ENCODE measurements at regions not wholly inside any gene's neighbourhood (a gene's known extent, or its start where the extent isn't known, plus 50 kb on each side); places are given as distances from the start of the nearest gene placed in this dataset.

GRCh38 chr2:187081461-187081860 lies 232.5 kb upstream of the ZSWIM2 start:
- no peak overlapping the region for H3K4me2 ChIP-seq (ENCODE audit: low read length)
- no peaks in the 10 kb centered on the region for H4K20me1 ChIP-seq (ENCODE audit: insufficient read depth, low read length)
- H3K27me3 ChIP-seq (ENCODE audit: insufficient read depth, low read length), result no peaks in the 10 kb centered on the region
- no peak overlapping the region for H3K27ac ChIP-seq (ENCODE audit: low read depth, low read length)
- no peak overlapping the region for H2AFZ ChIP-seq (ENCODE audit: low read depth, low read length)
- H3K4me1 ChIP-seq (ENCODE audit: insufficient read depth, low read length), result no peaks in the 10 kb centered on the region
- Mint-ChIP-seq H3K36me3 (ENCODE audit: low read depth, unreplicated experiment) (no peaks in the 10 kb centered on the region), H3K4me1 (ENCODE audit: low read depth, unreplicated experiment) (peaks cover 3% of the 10 kb centered on the region), H3K27me3 (ENCODE audit: low read depth, unreplicated experiment) (peaks cover 2% of the 10 kb centered on the region), H3K4me3 (ENCODE audit: unreplicated experiment) (no peak overlapping the region), H3K27ac (ENCODE audit: unreplicated experiment) (no peak overlapping the region), H3K9me3 (ENCODE audit: unreplicated experiment) (no peaks in the 10 kb centered on the region)
- H3K9me3 ChIP-seq (ENCODE audit: insufficient read depth, low read depth, low read length), result no peaks in the 10 kb centered on the region
- H3K79me2 ChIP-seq (ENCODE audit: insufficient read depth, low read length), result no peaks in the 10 kb centered on the region
- H3K36me3 ChIP-seq (ENCODE audit: insufficient read depth, low read length), result no peaks in the 10 kb centered on the region
- H3K9ac ChIP-seq (ENCODE audit: low read length), result no peak overlapping the region
- TF ChIP-seq CTCF (IDR thresholded peaks at IDR 0.05; ENCODE audit: insufficient read depth, low read depth, low read length) (no peak), EZH2 (IDR thresholded peaks at IDR 0.05; ENCODE audit: insufficient read depth, low read length) (no peak)
- no peak overlapping the region for H3K4me3 ChIP-seq (ENCODE audit: insufficient read depth, low read depth, low read length)
- DNase-seq (ENCODE audit: low read depth) (no peak), FAIRE-seq (no peak)

GRCh38 chr2:187079901-187080300 lies 230.9 kb upstream of the ZSWIM2 start:
- Mint-ChIP-seq H3K36me3 (ENCODE audit: low read depth, unreplicated experiment) (no peaks in the 10 kb centered on the region), H3K9me3 (ENCODE audit: unreplicated experiment) (no peaks in the 10 kb centered on the region), H3K27ac (ENCODE audit: unreplicated experiment) (no peak overlapping the region), H3K4me1 (ENCODE audit: low read depth, unreplicated experiment) (peaks cover 3% of the 10 kb centered on the region), H3K4me3 (ENCODE audit: unreplicated experiment) (no peak overlapping the region), H3K27me3 (ENCODE audit: low read depth, unreplicated experiment) (peaks cover 2% of the 10 kb centered on the region)
- Histone ChIP-seq H3K9ac (ENCODE audit: low read length) (no peak overlapping the region), H3K27ac (ENCODE audit: low read depth, low read length) (no peak overlapping the region), H3K27me3 (ENCODE audit: insufficient read depth, low read length) (no peaks in the 10 kb centered on the region), H3K4me1 (ENCODE audit: insufficient read depth, low read length) (no peaks in the 10 kb centered on the region), H3K9me3 (ENCODE audit: insufficient read depth, low read depth, low read length) (no peaks in the 10 kb centered on the region), H2AFZ (ENCODE audit: low read depth, low read length) (no peak overlapping the region), H3K79me2 (ENCODE audit: insufficient read depth, low read length) (no peaks in the 10 kb centered on the region), H4K20me1 (ENCODE audit: insufficient read depth, low read length) (no peaks in the 10 kb centered on the region), H3K4me2 (ENCODE audit: low read length) (no peak overlapping the region), H3K36me3 (ENCODE audit: insufficient read depth, low read length) (no peaks in the 10 kb centered on the region), H3K4me3 (ENCODE audit: insufficient read depth, low read depth, low read length) (no peak overlapping the region)
- DNase-seq (ENCODE audit: low read depth) (peak; percentile 17), FAIRE-seq (no peak)
- TF ChIP-seq CTCF (IDR thresholded peaks at IDR 0.05; ENCODE audit: insufficient read depth, low read depth, low read length), result no peak
- no peak for TF ChIP-seq EZH2 (IDR thresholded peaks at IDR 0.05; ENCODE audit: insufficient read depth, low read length)

- H3K9ac ChIP-seq (ENCODE audit: low read length), result no peak overlapping the region
- H3K4me1 ChIP-seq (ENCODE audit: insufficient read depth, low read length), result no peaks in the 10 kb centered on the region
- H3K4me2 ChIP-seq (ENCODE audit: low read length), result no peak overlapping the region
- Mint-ChIP-seq H3K4me1 (ENCODE audit: low read depth, unreplicated experiment) (peaks cover 3% of the 10 kb centered on the region), H3K27ac (ENCODE audit: unreplicated experiment) (no peak overlapping the region), H3K27me3 (ENCODE audit: low read depth, unreplicated experiment) (peaks cover 2% of the 10 kb centered on the region), H3K9me3 (ENCODE audit: unreplicated experiment) (no peaks in the 10 kb centered on the region), H3K36me3 (ENCODE audit: low read depth, unreplicated experiment) (no peaks in the 10 kb centered on the region), H3K4me3 (ENCODE audit: unreplicated experiment) (no peak overlapping the region)
- no peaks in the 10 kb centered on the region for H3K36me3 ChIP-seq (ENCODE audit: insufficient read depth, low read length)
- H2AFZ ChIP-seq (ENCODE audit: low read depth, low read length), result no peak overlapping the region
- no peaks in the 10 kb centered on the region for H3K27me3 ChIP-seq (ENCODE audit: insufficient read depth, low read length)
- no peaks in the 10 kb centered on the region for H3K79me2 ChIP-seq (ENCODE audit: insufficient read depth, low read length)
- no peaks in the 10 kb centered on the region for H3K9me3 ChIP-seq (ENCODE audit: insufficient read depth, low read depth, low read length)
- TF ChIP-seq EZH2 (IDR thresholded peaks at IDR 0.05; ENCODE audit: insufficient read depth, low read length) (no peak), CTCF (IDR thresholded peaks at IDR 0.05; ENCODE audit: insufficient read depth, low read depth, low read length) (no peak)
- H3K27ac ChIP-seq (ENCODE audit: low read depth, low read length), result no peak overlapping the region
- H3K4me3 ChIP-seq (ENCODE audit: insufficient read depth, low read depth, low read length), result no peak overlapping the region
- FAIRE-seq, result no peak
- no peaks in the 10 kb centered on the region for H4K20me1 ChIP-seq (ENCODE audit: insufficient read depth, low read length)
- peak; percentile 14 for DNase-seq (ENCODE audit: low read depth)
These were observed 229.3 kb upstream of the ZSWIM2 start for GRCh38 chr2:187078297-187078696.
